Endothelial cell of umbilical vein (primary cell): ENCODE measurements at regions not wholly inside any gene's neighbourhood (a gene's known extent, or its start where the extent isn't known, plus 50 kb on each side); places are given as distances from the start of the nearest gene placed in this dataset.

Source experiments
- BruUV-seq: library from RNA; stranded (reverse); fragments of 400-500 nt; replicated peaks from 2 replicates; lab custom pipeline; 2021; lab: Mats Ljungman, UMichigan
- CTCF ChIA-PET: fragments of 300-600, 350-600 bp; sonication (Branson Sonifier 250); formaldehyde crosslinking; loops from one replicate; lab custom pipeline; 2021; ENCODE audit warnings: antibody characterized with exemption, inconsistent platforms; lab: Charles Lee
- POLR2A ChIA-PET: fragments of 300-600, 350-600 bp; sonication (Branson Sonifier 250); formaldehyde crosslinking; loops from one replicate; lab custom pipeline; 2021; ENCODE audit warnings: antibody characterized with exemption, inconsistent platforms; lab: Charles Lee
- DNase-seq: peaks from one replicate; pipeline ENCODE4 v3.0.0-alpha.2; 2011; ENCODE audit warnings: low read depth, low spot score
- FAIRE-seq: peaks from 2 replicates; lab custom pipeline; 2011; peaks lifted over from hg19 to GRCh38; lab: Jason Lieb, UNC
- H2AFZ ChIP-seq: 2 replicates; pipeline ENCODE4 v1.6.0; 2012; ENCODE audit warnings: low read depth, low read length, control low read depth, inconsistent platforms
- H3K27ac ChIP-seq: 2 replicates; pipeline ENCODE4 v1.5.1; 2011; ENCODE audit warnings: low read depth, mild to moderate bottlenecking, control low read depth, low read length, moderate library complexity; ENCODE audit not compliant: insufficient read depth
- H3K27me3 ChIP-seq, 2 experiments: 2 replicates each; pipeline versions ENCODE4 v1.6.0 to v1.6.1; 2011; ENCODE audit warnings: low read length in 2 of 2, mixed read lengths in 1 of 2; ENCODE audit not compliant: control insufficient read depth in 2 of 2, insufficient read depth in 2 of 2
- H3K36me3 ChIP-seq, 2 experiments: 2 replicates in 1 of 2; 3 replicates in 1 of 2; pipeline ENCODE4 v1.5.1; 2011; ENCODE audit warnings: low read length in 2 of 2, mild to moderate bottlenecking in 1 of 2, moderate library complexity in 1 of 2; ENCODE audit not compliant: control insufficient read depth in 2 of 2, insufficient read depth in 2 of 2; ENCODE audit errors: extremely low read depth in 1 of 2
- H3K4me1 ChIP-seq: 3 replicates; pipeline ENCODE4 v1.5.1; 2011; ENCODE audit warnings: mild to moderate bottlenecking, low read length; ENCODE audit not compliant: control insufficient read depth, insufficient read depth; ENCODE audit errors: extremely low read depth
- H3K4me2 ChIP-seq: 2 replicates; pipeline ENCODE4 v1.6.1; 2011; ENCODE audit warnings: low read length, control low read depth, mixed read lengths; ENCODE audit not compliant: insufficient read depth
- H3K4me3 ChIP-seq, 3 experiments: fragments of 200-600 bp in 1 of 3; sonication (generic), shearing (Covaris generic) in 1 of 3; replicated peaks in 1 of 3; 2 replicates each; pipeline ENCODE4 v1.5.1; 2011 to 2016; ENCODE audit warnings: control low read depth in 3 of 3, low read length in 3 of 3, mild to moderate bottlenecking in 2 of 3, inconsistent platforms in 1 of 3, low read depth in 1 of 3, moderate library complexity in 1 of 3; ENCODE audit not compliant: insufficient read depth in 1 of 3
- H3K79me2 ChIP-seq: 2 replicates; pipeline ENCODE4 v1.6.0; 2012; ENCODE audit warnings: low read length, inconsistent platforms; ENCODE audit not compliant: control insufficient read depth, insufficient read depth
- H3K9ac ChIP-seq: replicated peaks from 2 replicates; pipeline ENCODE3; 2011; ENCODE audit warnings: low read length, control low read depth; ENCODE audit not compliant: insufficient read depth; ENCODE audit errors: extremely low read depth
- H3K9me1 ChIP-seq: replicated peaks from 3 replicates; pipeline ENCODE4 v1.6.0; 2011; ENCODE audit warnings: mild to moderate bottlenecking, low read length; ENCODE audit not compliant: control insufficient read depth, insufficient read depth; ENCODE audit errors: extremely low read depth
- H3K9me3 ChIP-seq: replicated peaks from 2 replicates; pipeline ENCODE4 v1.5.1; 2012; ENCODE audit warnings: low read length, inconsistent platforms; ENCODE audit not compliant: control insufficient read depth, insufficient read depth
- H4K20me1 ChIP-seq: replicated peaks from 2 replicates; pipeline ENCODE3; 2011; ENCODE audit warnings: mild to moderate bottlenecking, low read length; ENCODE audit not compliant: control insufficient read depth, insufficient read depth; ENCODE audit errors: extremely low read depth
- CTCF ChIP-seq, 2 donors: IDR thresholded peaks; 1 replicate in 1 of 2; 2 replicates in 1 of 2; pipeline ENCODE4 v1.5.1; 2011; ENCODE audit warnings: low read length in 2 of 2, mild to moderate bottlenecking in 2 of 2, moderate library complexity in 2 of 2, control low read depth in 1 of 2, inconsistent platforms in 1 of 2, low read depth in 1 of 2; ENCODE audit not compliant: insufficient read depth in 1 of 2; ENCODE audit errors: extremely low read depth in 1 of 2
- EZH2 ChIP-seq: IDR thresholded peaks from 2 replicates; pipeline ENCODE4 v1.6.1; 2012; ENCODE audit warnings: borderline replicate concordance, low read depth, mild to moderate bottlenecking, moderate library complexity, low read length, inconsistent platforms; ENCODE audit not compliant: severe bottlenecking
- FOS ChIP-seq: IDR thresholded peaks from 2 replicates; pipeline ENCODE4 v1.6.1; 2011; ENCODE audit warnings: mild to moderate bottlenecking, low read length, moderate library complexity, borderline replicate concordance; ENCODE audit not compliant: insufficient read depth
- GATA2 ChIP-seq: IDR thresholded peaks from 2 replicates; pipeline ENCODE4 v1.7.0; 2011; ENCODE audit warnings: low read depth, mild to moderate bottlenecking, moderate library complexity, mixed read lengths, low read length; ENCODE audit not compliant: insufficient read length, insufficient read depth
- JUN ChIP-seq: IDR thresholded peaks from 2 replicates; pipeline ENCODE4 v1.6.1; 2011; ENCODE audit warnings: borderline replicate concordance, low read depth; ENCODE audit not compliant: insufficient read length, insufficient read depth
- MAX ChIP-seq: IDR thresholded peaks from 2 replicates; pipeline ENCODE4 v1.6.1; 2011; ENCODE audit not compliant: insufficient read depth, insufficient read length
- MYC ChIP-seq: IDR thresholded peaks from one replicate; pipeline ENCODE4 v1.6.1; 2011; ENCODE audit warnings: mild to moderate bottlenecking, low read depth, low read length
- POLR2A ChIP-seq: IDR thresholded peaks from 2 replicates; pipeline ENCODE4 v1.6.1; 2012; ENCODE audit warnings: low read depth, mild to moderate bottlenecking, control low read depth, low read length
- POLR2AphosphoS5 ChIP-seq: IDR thresholded peaks from 2 replicates; pipeline ENCODE4 v1.6.1; 2012; ENCODE audit warnings: low read depth, mild to moderate bottlenecking, control low read depth, low read length, moderate library complexity; ENCODE audit not compliant: insufficient read depth
- dilution Hi-C: fragments of 300-500 bp; cut with MboI; formaldehyde crosslinking; loops from one replicate; pipeline ENCODE4 v1.15.0; 2019; ENCODE audit warnings: low sequenced_read_pairs; ENCODE audit not compliant: extremely low pct_ligation_motif_present
- intact Hi-C: fragments of 100-400 bp; cut with micrococcal nuclease; formaldehyde crosslinking; loops from one replicate; pipeline ENCODE4 v1.10.0; 2022

- Histone ChIP-seq H3K4me1 (no peaks in the 10 kb centered on the region), H4K20me1 (no peaks in the 10 kb centered on the region), H3K9me1 (no peaks in the 10 kb centered on the region), H3K36me3 (no peaks in the 10 kb centered on the region), H3K4me2 (no peak overlapping the region), H3K27me3 (no peaks in the 10 kb centered on the region), H2AFZ (no peak overlapping the region), H3K27ac (no peak overlapping the region), H3K79me2 (no peaks in the 10 kb centered on the region), H3K9ac (no peak overlapping the region), H3K9me3 (no peaks in the 10 kb centered on the region), H3K4me3 (no peak overlapping the region)
- ChIA-PET POLR2A (no interaction called here), CTCF (no interaction called here)
- intact Hi-C loops: no loop called here
- no peak for FAIRE-seq
- DNase-seq: no peak
- dilution Hi-C loops: no loop called here
- BruUV-seq: no TSS peak
- TF ChIP-seq FOS (no peak), MAX (no peak), EZH2 (no peak), CTCF (IDR thresholded peaks at IDR 0.05; ENCODE audit: extremely low read depth in 1 of 2, insufficient read depth in 1 of 2, low read depth in 1 of 2, low read length in 2 of 2) (no peak), GATA2 (no peak)
Observed at GRCh38 chr13:72029981-72030380, 163.0 kb upstream of the DACH1 start.

DNA sequence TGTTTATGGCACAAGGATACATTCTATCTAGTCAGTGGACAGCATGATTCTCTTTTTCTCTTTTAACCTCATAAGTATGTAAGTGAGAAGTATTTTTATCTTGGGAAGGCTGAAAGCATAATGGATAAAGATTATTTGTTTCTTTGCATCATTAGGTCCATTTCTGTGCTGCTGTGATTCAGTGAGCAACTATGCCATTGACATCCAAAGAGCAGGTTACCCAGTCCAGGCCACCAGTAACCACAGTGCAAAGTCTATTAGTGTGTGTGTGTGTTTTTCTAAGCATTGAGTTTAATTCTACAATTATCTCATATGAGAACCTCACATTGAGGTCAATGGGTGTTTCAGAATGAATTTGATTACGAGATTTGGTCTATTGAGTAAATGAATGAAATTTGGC is 158.8 kb upstream of the DACH1 start:
- intact Hi-C loops (no loop called here), dilution Hi-C loops (no loop called here)
- TF ChIP-seq CTCF (IDR thresholded peaks at IDR 0.05; ENCODE audit: extremely low read depth in 1 of 2, insufficient read depth in 1 of 2, low read depth in 1 of 2, low read length in 2 of 2): no peak
- TF ChIP-seq JUN: no peak
- TF ChIP-seq EZH2: no peak
- TF ChIP-seq GATA2: no peak
- no peak for TF ChIP-seq MYC
- TF ChIP-seq POLR2AphosphoS5: no peak
- no peak for TF ChIP-seq POLR2A
- no peak for TF ChIP-seq MAX
- TF ChIP-seq FOS: no peak
- H2AFZ ChIP-seq: no peak overlapping the region
- no peak for FAIRE-seq
- no peaks in the 10 kb centered on the region for H3K9me1 ChIP-seq
- no peak for DNase-seq
- H3K9ac ChIP-seq: no peak overlapping the region
- H3K4me2 ChIP-seq: no peak overlapping the region
- H4K20me1 ChIP-seq: no peaks in the 10 kb centered on the region
- no peaks in the 10 kb centered on the region for H3K27me3 ChIP-seq
- ChIA-PET CTCF (no interaction called here), POLR2A (no interaction called here)
- no peaks in the 10 kb centered on the region for H3K9me3 ChIP-seq
- H3K79me2 ChIP-seq: no peaks in the 10 kb centered on the region
- no peaks in the 10 kb centered on the region for H3K4me1 ChIP-seq
- H3K27ac ChIP-seq: no peak overlapping the region
- BruUV-seq: no TSS peak
- no peaks in the 10 kb centered on the region for H3K36me3 ChIP-seq
- no peak overlapping the region for H3K4me3 ChIP-seq
